Right lobe of liver (tissue), 4 donors: ENCODE measurements at regions not wholly inside any gene's neighbourhood (a gene's known extent, or its start where the extent isn't known, plus 50 kb on each side); places are given as distances from the start of the nearest gene placed in this dataset.

Source experiments
- CTCF ChIP-seq, 4 donors: fragments of 200-600 bp in 3 of 4; fragments of 450-650 bp in 1 of 4; IDR thresholded peaks; one replicate each; pipeline versions ENCODE4 v1.5.1 to v1.8.0; 2016 to 2022; ENCODE audit warnings: antibody characterized with exemption in 4 of 4, mild to moderate bottlenecking in 2 of 4
- POLR2A ChIP-seq: fragments of 450-650 bp; IDR thresholded peaks from one replicate; pipeline ENCODE4 v1.6.1; 2017; ENCODE audit warnings: antibody characterized with exemption, mild to moderate bottlenecking
- donor health status: DM: no; HTN: no; CAD: no.
- donor health status: DM: no; HTN: no; CAD: no.
- donor health status: DM: no; HTN: yes; CAD: no.

- TF ChIP-seq POLR2A (no peak), CTCF (IDR thresholded peaks at IDR 0.05) (no peak)
These were observed 64.0 kb upstream of the FIGN start for GRCh38 chr2:163799807-163800206.
